ENCODE measurements at regions not wholly inside any gene's neighbourhood (a gene's known extent, or its start where the extent isn't known, plus 50 kb on each side); places are given as distances from the start of the nearest gene placed in this dataset.

GRCh38 chr20:40120827-40121226, 568.2 kb downstream of the MAFB start:
- Histone ChIP-seq H3K4me3 (ENCODE audit: low read depth, low read length, poor library complexity, severe bottlenecking) (no peak overlapping the region), H3F3A (ENCODE audit: insufficient read depth, low read length) (no peaks in the 10 kb centered on the region), H3K9me2 (ENCODE audit: low read depth, low read length) (no peaks in the 10 kb centered on the region), H3K9me3 (ENCODE audit: low read length) (no peaks in the 10 kb centered on the region), H2AFZ (ENCODE audit: low read length) (no peak overlapping the region), H3K9ac (ENCODE audit: low read length) (no peak overlapping the region), H3K4me1 (ENCODE audit: insufficient read depth, low read length, severe bottlenecking) (no peaks in the 10 kb centered on the region), H3K27me3 (ENCODE audit: insufficient read depth, low read length) (no peaks in the 10 kb centered on the region), H3K36me3 (ENCODE audit: insufficient read depth, low read length) (no peaks in the 10 kb centered on the region), H3K4me2 (ENCODE audit: low read length) (no peak overlapping the region), H3K79me2 (ENCODE audit: insufficient read depth, low read length) (no peaks in the 10 kb centered on the region), H3K27ac (ENCODE audit: low read depth, low read length, poor library complexity, severe bottlenecking) (no peak overlapping the region), H4K20me1 (ENCODE audit: insufficient read depth, low read length) (no peaks in the 10 kb centered on the region)
- no peak for TF ChIP-seq CTCF (IDR thresholded peaks at IDR 0.05; ENCODE audit: low read length)
- TF ChIP-seq EZH2 (IDR thresholded peaks at IDR 0.05; ENCODE audit: borderline replicate concordance, low read length): no peak

GRCh38 chr20:40111282-40111681, 577.8 kb downstream of the MAFB start:
- Histone ChIP-seq H3K9me2 (ENCODE audit: low read depth, low read length) (no peaks in the 10 kb centered on the region), H3K36me3 (ENCODE audit: insufficient read depth, low read length) (no peaks in the 10 kb centered on the region), H2AFZ (ENCODE audit: low read length) (no peak overlapping the region), H3F3A (ENCODE audit: insufficient read depth, low read length) (no peaks in the 10 kb centered on the region), H3K27ac (ENCODE audit: low read depth, low read length, poor library complexity, severe bottlenecking) (no peak overlapping the region), H3K79me2 (ENCODE audit: insufficient read depth, low read length) (no peaks in the 10 kb centered on the region), H3K4me2 (ENCODE audit: low read length) (no peak overlapping the region), H3K9ac (ENCODE audit: low read length) (no peak overlapping the region), H3K9me3 (ENCODE audit: low read length) (no peaks in the 10 kb centered on the region), H3K4me3 (ENCODE audit: low read depth, low read length, poor library complexity, severe bottlenecking) (no peak overlapping the region), H3K4me1 (ENCODE audit: insufficient read depth, low read length, severe bottlenecking) (no peaks in the 10 kb centered on the region), H3K27me3 (ENCODE audit: insufficient read depth, low read length) (no peaks in the 10 kb centered on the region), H4K20me1 (ENCODE audit: insufficient read depth, low read length) (no peaks in the 10 kb centered on the region)
- no peak for TF ChIP-seq CTCF (IDR thresholded peaks at IDR 0.05; ENCODE audit: low read length)
- no peak for TF ChIP-seq EZH2 (IDR thresholded peaks at IDR 0.05; ENCODE audit: borderline replicate concordance, low read length)

GRCh38 chr20:40110311-40110831, 578.7 kb downstream of the MAFB start:
- no peaks in the 10 kb centered on the region for H3K4me1 ChIP-seq (ENCODE audit: insufficient read depth, low read length, severe bottlenecking)
- H3K27me3 ChIP-seq (ENCODE audit: insufficient read depth, low read length): no peaks in the 10 kb centered on the region
- H3K9ac ChIP-seq (ENCODE audit: low read length): no peak overlapping the region
- H3K79me2 ChIP-seq (ENCODE audit: insufficient read depth, low read length): no peaks in the 10 kb centered on the region
- TF ChIP-seq CTCF (IDR thresholded peaks at IDR 0.05; ENCODE audit: low read length) (no peak), EZH2 (IDR thresholded peaks at IDR 0.05; ENCODE audit: borderline replicate concordance, low read length) (no peak)
- no peak overlapping the region for H2AFZ ChIP-seq (ENCODE audit: low read length)
- H3K36me3 ChIP-seq (ENCODE audit: insufficient read depth, low read length): no peaks in the 10 kb centered on the region
- H3K4me3 ChIP-seq (ENCODE audit: low read depth, low read length, poor library complexity, severe bottlenecking): no peak overlapping the region
- H3K27ac ChIP-seq (ENCODE audit: low read depth, low read length, poor library complexity, severe bottlenecking): no peak overlapping the region
- H3K4me2 ChIP-seq (ENCODE audit: low read length): no peak overlapping the region
- H4K20me1 ChIP-seq (ENCODE audit: insufficient read depth, low read length): no peaks in the 10 kb centered on the region
- no peaks in the 10 kb centered on the region for H3K9me2 ChIP-seq (ENCODE audit: low read depth, low read length)
- H3F3A ChIP-seq (ENCODE audit: insufficient read depth, low read length): no peaks in the 10 kb centered on the region
- H3K9me3 ChIP-seq (ENCODE audit: low read length): no peaks in the 10 kb centered on the region
